Osteoblast (primary cell): ENCODE measurements at regions not wholly inside any gene's neighbourhood (a gene's known extent, or its start where the extent isn't known, plus 50 kb on each side); places are given as distances from the start of the nearest gene placed in this dataset.

ENCODE experiments used
- DNase-seq: peaks from one replicate; pipeline ENCODE4 v3.0.0; 2011; ENCODE audit warnings: low spot score, mixed read lengths; ENCODE audit not compliant: insufficient read length; ENCODE audit errors: missing footprints
- H2AFZ ChIP-seq: 2 replicates; pipeline ENCODE4 v1.6.0; 2011; ENCODE audit warnings: mild to moderate bottlenecking, low read length
- H3K27ac ChIP-seq: 2 replicates; pipeline ENCODE4 v1.5.1; 2011; ENCODE audit warnings: mild to moderate bottlenecking, low read depth, low read length, moderate library complexity
- H3K27me3 ChIP-seq: 2 replicates; pipeline ENCODE4 v1.6.0; 2012; ENCODE audit warnings: mild to moderate bottlenecking, control low read depth, inconsistent platforms, low read length, moderate library complexity; ENCODE audit not compliant: insufficient read depth
- H3K36me3 ChIP-seq: 2 replicates; pipeline ENCODE4 v1.5.1; 2011; ENCODE audit warnings: mild to moderate bottlenecking, low read length, control low read depth, moderate library complexity; ENCODE audit not compliant: insufficient read depth
- H3K4me1 ChIP-seq: 2 replicates; pipeline ENCODE4 v1.5.1; 2011; ENCODE audit warnings: mild to moderate bottlenecking, low read length, control low read depth, moderate library complexity; ENCODE audit not compliant: insufficient read depth
- H3K4me2 ChIP-seq: 2 replicates; pipeline ENCODE4 v1.6.0; 2011; ENCODE audit warnings: mild to moderate bottlenecking, low read length; ENCODE audit not compliant: insufficient read depth
- H3K4me3 ChIP-seq: fragments of 200-600 bp; sonication (generic); 3 replicates; pipeline ENCODE4 v1.5.1; 2012; ENCODE audit warnings: mild to moderate bottlenecking, low read length, inconsistent platforms; ENCODE audit not compliant: insufficient read depth
- H3K79me2 ChIP-seq: 2 replicates; pipeline ENCODE4 v1.6.0; 2012; ENCODE audit warnings: mild to moderate bottlenecking, low read length, control low read depth, inconsistent platforms; ENCODE audit not compliant: insufficient read depth
- H3K9me3 ChIP-seq: 2 replicates; pipeline ENCODE4 v1.5.1; 2011; ENCODE audit warnings: low read depth, low read length, control low read depth
- H4K20me1 ChIP-seq: 2 replicates; pipeline ENCODE4 v1.6.0; 2012; ENCODE audit warnings: mild to moderate bottlenecking, low read length, control low read depth; ENCODE audit not compliant: insufficient read depth
- CTCF ChIP-seq: IDR thresholded peaks from 2 replicates; pipeline ENCODE4 v1.5.1; 2011; ENCODE audit warnings: mild to moderate bottlenecking, low read depth, low read length, moderate library complexity; ENCODE audit errors: extremely low read depth

- Histone ChIP-seq H3K4me3 (no peak overlapping the region), H3K36me3 (no peaks in the 10 kb centered on the region), H3K27ac (no peak overlapping the region), H4K20me1 (no peaks in the 10 kb centered on the region), H3K79me2 (no peaks in the 10 kb centered on the region), H3K4me2 (no peak overlapping the region), H3K9me3 (no peaks in the 10 kb centered on the region), H2AFZ (no peak overlapping the region), H3K27me3 (no peaks in the 10 kb centered on the region), H3K4me1 (no peaks in the 10 kb centered on the region)
- no peak for DNase-seq
- TF ChIP-seq CTCF: no peak
These were observed 141.5 kb downstream of the CAND1 start for GRCh38 chr12:67410667-67411067.

- no peak for TF ChIP-seq CTCF
- H3K4me3 ChIP-seq: no peak overlapping the region
- H4K20me1 ChIP-seq: no peaks in the 10 kb centered on the region
- no peak overlapping the region for H2AFZ ChIP-seq
- no peaks in the 10 kb centered on the region for H3K36me3 ChIP-seq
- H3K27ac ChIP-seq: no peak overlapping the region
- H3K27me3 ChIP-seq: no peaks in the 10 kb centered on the region
- H3K9me3 ChIP-seq: no peaks in the 10 kb centered on the region
- no peak overlapping the region for H3K4me2 ChIP-seq
- no peaks in the 10 kb centered on the region for H3K79me2 ChIP-seq
- no peak for DNase-seq
- no peaks in the 10 kb centered on the region for H3K4me1 ChIP-seq
These were observed 142.4 kb downstream of the CAND1 start for GRCh38 chr12:67411562-67411961.

DNA sequence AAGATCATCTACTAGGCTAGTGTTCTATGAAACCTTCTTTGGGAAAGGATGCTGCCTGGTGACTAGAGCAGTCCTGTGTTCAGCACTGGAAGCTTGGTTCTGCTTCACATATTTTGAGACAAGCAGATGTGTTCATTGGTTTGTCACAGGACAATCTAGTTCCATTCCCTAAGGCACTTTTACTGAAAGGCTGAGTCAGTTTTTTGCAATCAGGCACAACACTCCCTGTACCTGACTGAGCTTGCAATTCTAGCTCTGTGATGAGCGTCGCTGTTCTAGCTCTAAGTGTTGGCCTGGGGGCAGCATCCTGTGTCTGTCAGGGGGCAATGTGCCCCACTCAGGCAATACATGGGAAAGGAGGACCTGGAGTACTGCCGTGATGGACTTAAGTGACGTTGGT is 144.4 kb downstream of the CAND1 start:
- H2AFZ ChIP-seq: no peak overlapping the region
- no peaks in the 10 kb centered on the region for H4K20me1 ChIP-seq
- H3K4me3 ChIP-seq: no peak overlapping the region
- no peak for TF ChIP-seq CTCF
- H3K9me3 ChIP-seq: no peaks in the 10 kb centered on the region
- H3K27ac ChIP-seq: no peak overlapping the region
- no peaks in the 10 kb centered on the region for H3K36me3 ChIP-seq
- DNase-seq: no peak
- no peaks in the 10 kb centered on the region for H3K79me2 ChIP-seq
- no peaks in the 10 kb centered on the region for H3K27me3 ChIP-seq
- H3K4me2 ChIP-seq: no peak overlapping the region
- H3K4me1 ChIP-seq: no peaks in the 10 kb centered on the region

DNA sequence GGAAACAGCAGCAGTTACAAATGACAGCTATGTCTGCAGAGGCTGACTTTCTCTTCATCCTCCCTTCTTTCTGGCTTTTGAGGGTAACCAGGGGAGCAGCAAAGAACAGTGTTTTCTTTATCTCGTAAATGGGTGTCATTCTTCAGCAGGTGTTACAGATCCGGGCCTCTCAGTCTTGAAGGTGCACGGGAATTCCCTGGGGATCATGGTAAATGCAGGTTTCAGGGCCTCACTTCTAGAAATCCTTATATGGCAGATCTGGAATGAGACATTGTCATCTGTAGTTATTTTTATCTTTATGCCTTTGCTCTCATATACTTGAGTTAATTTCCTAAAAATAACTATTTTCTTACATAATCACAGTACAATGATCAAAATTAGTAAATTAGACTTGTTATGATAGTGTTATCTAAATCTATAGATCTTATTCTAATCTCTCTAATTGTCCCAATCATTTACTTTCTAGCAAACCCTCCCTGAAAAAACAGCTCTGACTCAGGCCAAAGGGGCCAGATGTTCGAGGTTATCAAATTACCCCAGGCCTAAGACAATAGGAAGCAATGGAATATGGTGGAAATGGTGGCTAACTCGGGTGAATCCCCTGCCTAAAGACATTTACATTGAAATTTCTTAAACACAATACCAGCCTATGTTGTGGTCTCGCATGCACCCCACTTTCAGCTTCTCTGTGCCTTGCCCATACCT is 145.0 kb downstream of the CAND1 start:
- no peak overlapping the region for H3K4me2 ChIP-seq
- H3K9me3 ChIP-seq: no peaks in the 10 kb centered on the region
- DNase-seq: no peak
- H3K4me1 ChIP-seq: no peaks in the 10 kb centered on the region
- H3K4me3 ChIP-seq: no peak overlapping the region
- TF ChIP-seq CTCF: no peak
- H4K20me1 ChIP-seq: no peaks in the 10 kb centered on the region
- no peaks in the 10 kb centered on the region for H3K79me2 ChIP-seq
- no peaks in the 10 kb centered on the region for H3K36me3 ChIP-seq
- H3K27me3 ChIP-seq: no peaks in the 10 kb centered on the region
- H3K27ac ChIP-seq: no peak overlapping the region
- H2AFZ ChIP-seq: no peak overlapping the region
